SW480 (cell line): ENCODE measurements at regions not wholly inside any gene's neighbourhood (a gene's known extent, or its start where the extent isn't known, plus 50 kb on each side); places are given as distances from the start of the nearest gene placed in this dataset.
"Not testable (repeated sequence)": the region's sequence is repeated elsewhere in the genome, so short reads cannot be mapped to it uniquely, and the experiment has no call there.

ENCODE experiments used
- DNase-seq: peaks from one replicate; pipeline ENCODE4 v3.0.0-alpha.2; 2016; ENCODE audit warnings: low spot score

GRCh38 chr19:27942607-27943006, 1270.3 kb downstream of the UQCRFS1 start:
- not testable (repeated sequence) for DNase-seq

- no peak for DNase-seq
These were observed 1276.8 kb downstream of the UQCRFS1 start for GRCh38 chr19:27936139-27936538.

GRCh38 chr19:27935669-27936068, 1277.3 kb downstream of the UQCRFS1 start:
- no peak for DNase-seq

GRCh38 chr19:27929399-27929798, 1283.6 kb downstream of the UQCRFS1 start:
- no peak for DNase-seq

GRCh38 chr19:27925202-27925601, 1287.7 kb downstream of the UQCRFS1 start:
- no peak for DNase-seq

- DNase-seq: no peak
These were observed 1290.0 kb downstream of the UQCRFS1 start for GRCh38 chr19:27922970-27923369.

- no peak for DNase-seq
These were observed 1292.2 kb downstream of the UQCRFS1 start for GRCh38 chr19:27920774-27921173.

GRCh38 chr19:27918818-27919217, 1294.1 kb downstream of the UQCRFS1 start:
- DNase-seq: no peak

- no peak for DNase-seq
These were observed 1301.6 kb downstream of the UQCRFS1 start for GRCh38 chr19:27911122-27911898.

GRCh38 chr19:27909861-27910260, 1303.1 kb downstream of the UQCRFS1 start:
- DNase-seq: no peak

- DNase-seq: no peak
These were observed 1303.6 kb downstream of the UQCRFS1 start for GRCh38 chr19:27909185-27909840.

- DNase-seq: no peak
These were observed 1306.9 kb downstream of the UQCRFS1 start for GRCh38 chr19:27906081-27906480.

GRCh38 chr19:27905074-27905473, 1307.9 kb downstream of the UQCRFS1 start:
- no peak for DNase-seq

- DNase-seq: no peak
These were observed 1311.9 kb downstream of the UQCRFS1 start for GRCh38 chr19:27901078-27901477.

GRCh38 chr19:27896091-27896490, 1316.9 kb downstream of the UQCRFS1 start:
- no peak for DNase-seq

GRCh38 chr19:27894906-27895754, 1317.8 kb downstream of the UQCRFS1 start:
- DNase-seq: no peak

GRCh38 chr19:27892500-27892899, 1320.5 kb downstream of the UQCRFS1 start:
- no peak for DNase-seq

- DNase-seq: no peak
These were observed 1321.5 kb downstream of the UQCRFS1 start for GRCh38 chr19:27891411-27891810.

GRCh38 chr19:27890696-27891095, 1322.3 kb downstream of the UQCRFS1 start:
- DNase-seq: no peak

GRCh38 chr19:27890206-27890605, 1322.7 kb downstream of the UQCRFS1 start:
- no peak for DNase-seq

- DNase-seq: no peak
These were observed 1323.8 kb downstream of the UQCRFS1 start for GRCh38 chr19:27889156-27889555.

- DNase-seq: no peak
These were observed 1325.0 kb downstream of the UQCRFS1 start for GRCh38 chr19:27887946-27888345.

- no peak for DNase-seq
These were observed 1327.6 kb downstream of the UQCRFS1 start for GRCh38 chr19:27885359-27885758.
